ENCODE measurements at regions not wholly inside any gene's neighbourhood (a gene's known extent, or its start where the extent isn't known, plus 50 kb on each side); places are given as distances from the start of the nearest gene placed in this dataset.

DNA sequence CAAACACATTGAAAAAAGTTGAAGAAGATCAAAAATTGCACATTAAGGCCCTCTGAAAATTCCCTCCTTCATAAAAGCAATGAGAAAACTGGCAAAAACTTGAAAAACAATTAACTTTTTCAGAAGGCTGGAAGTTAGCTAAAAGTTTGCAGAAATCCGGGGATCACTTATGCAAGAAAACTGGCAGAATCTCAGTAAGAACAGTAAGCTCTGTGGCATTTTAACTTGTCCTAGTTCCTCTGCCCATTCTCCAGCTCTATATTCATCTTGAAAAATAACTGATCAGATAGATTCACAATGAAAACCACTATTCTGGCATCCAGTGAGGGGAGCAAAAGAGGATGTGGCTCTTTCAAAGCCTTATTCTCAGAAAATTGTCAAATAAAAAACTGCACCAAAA lies 566.8 kb downstream of the NTRK3 start:
- no peaks in the 10 kb centered on the region for H3K36me3 Mint-ChIP-seq
- H3K9me3 ChIP-seq (ENCODE audit: control insufficient read depth, insufficient read depth, low read length): no peaks in the 10 kb centered on the region
- DNase-seq (no peak), ATAC-seq (no peak)
- H3K36me3 ChIP-seq (ENCODE audit: control insufficient read depth, insufficient read depth, low read length): no peaks in the 10 kb centered on the region
- no peak overlapping the region for H3K4me3 ChIP-seq (ENCODE audit: low read length)
- H3K27me3 Mint-ChIP-seq (ENCODE audit: low read depth in 2 of 2): no peaks in the 10 kb centered on the region
- intact Hi-C loops (cut with micrococcal nuclease): no loop called here
- H3K4me1 Mint-ChIP-seq: no peaks in the 10 kb centered on the region
- no peak overlapping the region for H3K27ac ChIP-seq (ENCODE audit: low read length)
- TF ChIP-seq, protein P1, sequence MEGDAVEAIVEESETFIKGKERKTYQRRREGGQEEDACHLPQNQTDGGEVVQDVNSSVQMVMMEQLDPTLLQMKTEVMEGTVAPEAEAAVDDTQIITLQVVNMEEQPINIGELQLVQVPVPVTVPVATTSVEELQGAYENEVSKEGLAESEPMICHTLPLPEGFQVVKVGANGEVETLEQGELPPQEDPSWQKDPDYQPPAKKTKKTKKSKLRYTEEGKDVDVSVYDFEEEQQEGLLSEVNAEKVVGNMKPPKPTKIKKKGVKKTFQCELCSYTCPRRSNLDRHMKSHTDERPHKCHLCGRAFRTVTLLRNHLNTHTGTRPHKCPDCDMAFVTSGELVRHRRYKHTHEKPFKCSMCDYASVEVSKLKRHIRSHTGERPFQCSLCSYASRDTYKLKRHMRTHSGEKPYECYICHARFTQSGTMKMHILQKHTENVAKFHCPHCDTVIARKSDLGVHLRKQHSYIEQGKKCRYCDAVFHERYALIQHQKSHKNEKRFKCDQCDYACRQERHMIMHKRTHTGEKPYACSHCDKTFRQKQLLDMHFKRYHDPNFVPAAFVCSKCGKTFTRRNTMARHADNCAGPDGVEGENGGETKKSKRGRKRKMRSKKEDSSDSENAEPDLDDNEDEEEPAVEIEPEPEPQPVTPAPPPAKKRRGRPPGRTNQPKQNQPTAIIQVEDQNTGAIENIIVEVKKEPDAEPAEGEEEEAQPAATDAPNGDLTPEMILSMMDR (IDR thresholded peaks at IDR 0.05): no peak
- H3K4me3 Mint-ChIP-seq: no peak overlapping the region
- H3K27me3 ChIP-seq (ENCODE audit: control insufficient read depth, insufficient read depth, low read length): no peaks in the 10 kb centered on the region
- H3K27ac Mint-ChIP-seq: no peak overlapping the region
- H3K9me3 Mint-ChIP-seq: peaks cover 2 to 5% of the 10 kb centered on the region in 2 donors
- no peaks in the 10 kb centered on the region for H3K4me1 ChIP-seq (ENCODE audit: control insufficient read depth, insufficient read depth, low read length)
- WGBS (ENCODE audit: insufficient coverage): 100% methylated on average over 1 of the region's 1 CpG

DNA sequence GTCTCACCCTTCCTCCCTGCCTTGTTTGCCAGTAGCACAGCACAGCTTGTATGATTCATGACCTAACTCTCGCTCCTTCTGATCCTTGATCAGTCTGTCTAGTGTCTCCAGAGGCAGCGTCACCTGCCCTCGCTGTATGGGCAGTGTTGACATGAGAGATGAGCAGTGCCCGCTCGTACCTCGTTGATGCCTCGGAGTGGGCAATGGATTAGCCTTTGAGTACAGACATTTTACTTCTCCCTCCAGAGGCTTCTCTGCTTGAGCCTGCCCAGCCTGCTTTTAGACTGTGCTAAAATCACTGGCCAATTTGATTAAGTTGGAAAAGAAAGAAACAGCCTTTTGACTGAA lies 569.0 kb downstream of the NTRK3 start:
- TF ChIP-seq, protein P1 (IDR thresholded peaks at IDR 0.05): no peak
- Histone ChIP-seq H3K4me1 (ENCODE audit: control insufficient read depth, insufficient read depth, low read length) (no peaks in the 10 kb centered on the region), H3K36me3 (ENCODE audit: control insufficient read depth, insufficient read depth, low read length) (no peaks in the 10 kb centered on the region), H3K9me3 (ENCODE audit: control insufficient read depth, insufficient read depth, low read length) (peaks cover 1% of the 10 kb centered on the region), H3K4me3 (ENCODE audit: low read length) (no peak overlapping the region), H3K27me3 (ENCODE audit: control insufficient read depth, insufficient read depth, low read length) (no peaks in the 10 kb centered on the region), H3K27ac (ENCODE audit: low read length) (no peak overlapping the region)
- H3K27me3 Mint-ChIP-seq (ENCODE audit: low read depth in 2 of 2): no peaks in the 10 kb centered on the region
- 90% methylated on average over 7 of the region's 7 CpGs for WGBS (ENCODE audit: insufficient coverage)
- H3K4me1 Mint-ChIP-seq: no peaks in the 10 kb centered on the region
- peaks cover 0 to 4% of the 10 kb centered on the region in 2 donors for H3K9me3 Mint-ChIP-seq
- intact Hi-C loops (cut with micrococcal nuclease): no loop called here
- no peak overlapping the region for H3K27ac Mint-ChIP-seq
- DNase-seq (no peak), ATAC-seq (no peak)
- no peaks in the 10 kb centered on the region for H3K36me3 Mint-ChIP-seq
- no peak overlapping the region for H3K4me3 Mint-ChIP-seq

DNA sequence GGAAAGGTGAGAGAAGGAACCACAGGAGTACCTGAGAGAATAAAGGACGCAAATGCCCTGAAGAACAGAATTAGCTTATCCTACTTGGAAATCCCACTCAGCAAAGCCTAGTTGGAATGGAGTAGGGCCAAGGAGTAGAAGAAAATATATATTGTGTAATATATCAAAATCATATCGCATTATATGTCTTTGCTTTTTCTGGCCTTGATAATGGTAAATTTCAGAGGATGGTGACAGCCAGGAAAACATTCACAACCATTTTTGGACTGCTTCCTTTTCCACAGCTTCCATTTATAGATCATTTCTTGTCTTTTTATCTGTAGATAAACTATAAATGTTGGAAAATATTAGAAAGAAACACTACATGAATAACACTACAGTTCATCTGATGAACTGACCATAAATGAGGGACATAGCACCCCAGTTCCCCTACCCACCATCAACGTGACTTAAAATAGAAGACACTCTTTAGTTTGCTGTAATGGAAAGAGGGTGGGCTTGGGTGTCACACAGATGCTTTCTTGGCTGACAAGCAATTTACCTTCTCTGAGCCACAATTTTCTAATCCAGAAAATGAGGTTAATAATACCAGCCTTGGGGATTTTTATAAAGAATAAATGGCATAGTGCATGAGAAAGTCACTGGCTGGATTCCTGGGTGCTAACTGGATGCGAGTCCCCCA lies 569.6 kb downstream of the NTRK3 start:
- no peak overlapping the region for H3K27ac ChIP-seq (ENCODE audit: low read length)
- Mint-ChIP-seq H3K27me3 (ENCODE audit: low read depth in 2 of 2) (no peaks in the 10 kb centered on the region), H3K4me1 (no peaks in the 10 kb centered on the region), H3K27ac (no peak overlapping the region), H3K9me3 (peaks cover 0 to 4% of the 10 kb centered on the region in 2 donors), H3K36me3 (no peaks in the 10 kb centered on the region), H3K4me3 (no peak overlapping the region)
- no peak for ATAC-seq
- no peaks in the 10 kb centered on the region for H3K36me3 ChIP-seq (ENCODE audit: control insufficient read depth, insufficient read depth, low read length)
- intact Hi-C loops (cut with micrococcal nuclease): no loop called here
- H3K9me3 ChIP-seq (ENCODE audit: control insufficient read depth, insufficient read depth, low read length): peaks cover 5% of the 10 kb centered on the region
- no peaks in the 10 kb centered on the region for H3K27me3 ChIP-seq (ENCODE audit: control insufficient read depth, insufficient read depth, low read length)
- no peaks in the 10 kb centered on the region for H3K4me1 ChIP-seq (ENCODE audit: control insufficient read depth, insufficient read depth, low read length)
- H3K4me3 ChIP-seq (ENCODE audit: low read length): no peak overlapping the region
- TF ChIP-seq, protein P1 (IDR thresholded peaks at IDR 0.05): no peak
- DNase-seq: no peak
- WGBS (ENCODE audit: insufficient coverage): 89% methylated on average over 2 of the region's 4 CpGs

DNA sequence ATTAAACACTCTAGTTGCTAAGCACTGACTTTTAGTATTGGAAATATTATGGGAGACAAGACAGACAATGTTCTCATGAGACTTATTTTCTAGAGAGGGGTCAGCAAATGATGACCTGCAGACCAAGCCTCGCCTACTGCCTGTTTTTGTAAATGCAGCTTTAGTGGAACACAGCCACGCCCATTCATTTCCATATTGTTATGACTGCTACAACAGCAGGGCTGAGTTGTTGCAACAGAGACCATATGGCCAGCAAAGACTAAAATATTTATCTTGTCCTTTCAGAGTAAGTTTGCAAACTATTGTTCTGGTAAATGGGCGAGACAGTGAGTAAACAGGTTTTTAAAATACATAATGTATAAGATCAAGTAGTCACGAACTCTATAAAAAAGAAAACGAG lies 570.2 kb downstream of the NTRK3 start:
- H3K27me3 Mint-ChIP-seq (ENCODE audit: low read depth in 2 of 2): no peaks in the 10 kb centered on the region
- no peak overlapping the region for H3K27ac Mint-ChIP-seq
- intact Hi-C loops (cut with micrococcal nuclease): no loop called here
- Histone ChIP-seq H3K27me3 (ENCODE audit: control insufficient read depth, insufficient read depth, low read length) (no peaks in the 10 kb centered on the region), H3K27ac (ENCODE audit: low read length) (no peak overlapping the region), H3K9me3 (ENCODE audit: control insufficient read depth, insufficient read depth, low read length) (peaks cover 5% of the 10 kb centered on the region), H3K4me1 (ENCODE audit: control insufficient read depth, insufficient read depth, low read length) (no peaks in the 10 kb centered on the region), H3K4me3 (ENCODE audit: low read length) (no peak overlapping the region), H3K36me3 (ENCODE audit: control insufficient read depth, insufficient read depth, low read length) (no peaks in the 10 kb centered on the region)
- no peaks in the 10 kb centered on the region for H3K36me3 Mint-ChIP-seq
- no peak for ATAC-seq
- WGBS (ENCODE audit: insufficient coverage): 80% methylated on average over 5 of the region's 5 CpGs
- no peaks in the 10 kb centered on the region for H3K4me1 Mint-ChIP-seq
- peaks cover 0 to 4% of the 10 kb centered on the region in 2 donors for H3K9me3 Mint-ChIP-seq
- DNase-seq: no peak
- TF ChIP-seq, protein P1 (IDR thresholded peaks at IDR 0.05): no peak
- no peak overlapping the region for H3K4me3 Mint-ChIP-seq

Measured in natural killer cell (primary cell).